HCT116 (cell line): ENCODE measurements at regions not wholly inside any gene's neighbourhood (a gene's known extent, or its start where the extent isn't known, plus 50 kb on each side); places are given as distances from the start of the nearest gene placed in this dataset.

Experiments
- ATAC-seq: fragments of 200-7000 bp; cut with Tn5 transposase; 2 replicates; pipeline ENCODE4 v1.9.1; 2020; ENCODE audit warnings: mild to moderate bottlenecking, moderate library complexity
- BruUV-seq: library from RNA; stranded (reverse); fragments of 400-500 nt; replicated peaks from 2 replicates; lab custom pipeline; 2021; lab: Mats Ljungman, UMichigan
- CTCF ChIA-PET: fragments of 300-600 bp; sonication (Branson Sonifier 250); formaldehyde crosslinking; loops from one replicate; lab custom pipeline; 2021; ENCODE audit warnings: antibody characterized with exemption; lab: Charles Lee
- POLR2A ChIA-PET: fragments of 300-600, 350-600 bp; sonication (Branson Sonifier 250); formaldehyde crosslinking; loops from one replicate; lab custom pipeline; 2021; ENCODE audit warnings: antibody characterized with exemption; lab: Charles Lee
- RAD21 ChIA-PET, 2 experiments: fragments of 300-600 bp; sonication (Branson Sonifier 250); formaldehyde crosslinking; loops; one replicate each; lab custom pipeline; 2023; ENCODE audit warnings: low total read pairs in 2 of 2; ENCODE audit not compliant: uncharacterized antibody in 2 of 2, unreplicated experiment in 2 of 2, low non-redundant PET in 1 of 2; lab: Charles Lee
- DNase-seq: peaks from one replicate; pipeline ENCODE4 v3.0.0-alpha.2; 2010; ENCODE audit warnings: low read depth, low spot score
- H2AFZ ChIP-seq: fragments of 200-600 bp; shearing (Covaris generic), sonication (generic); 2 replicates; pipeline ENCODE4 v1.6.1; 2017; ENCODE audit warnings: low read depth, mixed run types, mixed read lengths, antibody characterized with exemption, low read length; ENCODE audit not compliant: poor library complexity, severe bottlenecking
- H3K27ac ChIP-seq: 2 replicates; pipeline ENCODE4 v1.5.1; 2012; ENCODE audit warnings: low read depth, low read length
- H3K27me3 ChIP-seq: fragments of 200-600 bp; sonication (generic); 2 replicates; pipeline ENCODE4 v1.6.1; 2016; ENCODE audit warnings: mixed run types, low read length, mixed read lengths; ENCODE audit not compliant: insufficient read depth
- H3K36me3 ChIP-seq, 2 experiments: fragments of 200-500 bp in 1 of 2; fragments of 200-600 bp in 1 of 2; sonication (Bioruptor generic) in 1 of 2; sonication (generic) in 1 of 2; 2 replicates each; pipeline versions ENCODE4 v1.5.1 to v1.6.1; 2014 to 2016; ENCODE audit warnings: low read length in 2 of 2, inconsistent platforms in 1 of 2, mixed read lengths in 1 of 2, mixed run types in 1 of 2; ENCODE audit not compliant: insufficient read depth in 2 of 2, control insufficient read depth in 1 of 2
- H3K4me1 ChIP-seq, 2 experiments: fragments of 200-600 bp in 1 of 2; sonication (generic) in 1 of 2; 2 replicates each; pipeline versions ENCODE4 v1.5.1 to v1.6.1; 2012 to 2017; ENCODE audit warnings: low read length in 2 of 2, inconsistent platforms in 1 of 2, mild to moderate bottlenecking in 1 of 2, mixed read lengths in 1 of 2, mixed run types in 1 of 2, moderate library complexity in 1 of 2; ENCODE audit not compliant: insufficient read depth in 2 of 2, control insufficient read depth in 1 of 2
- H3K4me2 ChIP-seq: fragments of 200-600 bp; sonication (generic); 2 replicates; pipeline ENCODE4 v1.6.1; 2017; ENCODE audit warnings: mixed run types, low read length, mixed read lengths
- H3K4me3 ChIP-seq, 2 experiments: fragments of 200-600 bp in 1 of 2; sonication (generic) in 1 of 2; replicated peaks in 1 of 2; 2 replicates each; pipeline ENCODE4 v1.5.1; 2011 to 2016; ENCODE audit warnings: low read length in 2 of 2, control low read depth in 1 of 2, low read depth in 1 of 2, mild to moderate bottlenecking in 1 of 2, mixed read lengths in 1 of 2, mixed run types in 1 of 2
- H3K79me2 ChIP-seq: fragments of 200-600 bp; sonication (generic); 2 replicates; pipeline ENCODE4 v1.6.1; 2017; ENCODE audit warnings: mild to moderate bottlenecking, mixed run types, low read length, moderate library complexity, mixed read lengths; ENCODE audit not compliant: insufficient read depth
- H3K9ac ChIP-seq: fragments of 200-600 bp; sonication (generic); 2 replicates; pipeline ENCODE4 v1.6.1; 2016; ENCODE audit warnings: low read length, mixed read lengths
- H3K9me2 ChIP-seq: fragments of 200-600 bp; sonication (generic), shearing (Covaris generic); 2 replicates; pipeline ENCODE4 v1.6.1; 2017; ENCODE audit warnings: mixed run types, mild to moderate bottlenecking, moderate library complexity; ENCODE audit not compliant: insufficient read depth
- H3K9me3 ChIP-seq, 2 experiments: fragments of 200-500 bp in 1 of 2; fragments of 200-600 bp in 1 of 2; sonication (Bioruptor generic) in 1 of 2; sonication (generic) in 1 of 2; 2 replicates each; pipeline ENCODE4 v1.6.1; 2014 to 2017; ENCODE audit warnings: low read length in 2 of 2, mixed read lengths in 2 of 2, inconsistent platforms in 1 of 2, low read depth in 1 of 2, mild to moderate bottlenecking in 1 of 2, mixed run types in 1 of 2, moderate library complexity in 1 of 2; ENCODE audit not compliant: control insufficient read depth in 1 of 2, insufficient read depth in 1 of 2
- H4K20me1 ChIP-seq: fragments of 200-600 bp; sonication (generic), shearing (Covaris generic); 2 replicates; pipeline ENCODE4 v1.6.1; 2017; ENCODE audit warnings: mixed run types, mild to moderate bottlenecking, moderate library complexity; ENCODE audit not compliant: insufficient read depth
- CTCF ChIP-seq, 3 experiments: fragments of 200-600 bp in 1 of 3; sonication (generic) in 1 of 3; IDR thresholded peaks in 2 of 3; conservative IDR thresholded peaks in 1 of 3; 2 replicates each; pipeline ENCODE4 v1.5.1; 2012 to 2017; ENCODE audit warnings: low read depth in 2 of 3, low read length in 2 of 3, antibody characterized with exemption in 1 of 3, borderline replicate concordance in 1 of 3, control low read depth in 1 of 3, mild to moderate bottlenecking in 1 of 3, mixed read lengths in 1 of 3, mixed run types in 1 of 3, moderate library complexity in 1 of 3; ENCODE audit not compliant: insufficient read depth in 1 of 3
- REST ChIP-seq: IDR thresholded peaks from 2 replicates; pipeline ENCODE4 v1.6.1; 2012; ENCODE audit warnings: low read depth
- SIN3A ChIP-seq: IDR thresholded peaks from 2 replicates; pipeline ENCODE4 v1.6.1; 2012; ENCODE audit warnings: low read depth
- TCF7L2 ChIP-seq: IDR thresholded peaks from 2 replicates; pipeline ENCODE4 v1.7.0; 2011; ENCODE audit warnings: borderline replicate concordance, inconsistent platforms; ENCODE audit not compliant: insufficient read depth, insufficient read length; ENCODE audit errors: extremely low read depth
- intact Hi-C: fragments of 100-400 bp; cut with micrococcal nuclease; formaldehyde crosslinking; loops from 2 replicates; pipeline ENCODE4 v1.10.0; 2022

- no peaks in the 10 kb centered on the region for H3K79me2 ChIP-seq
- peaks cover 15% of the 10 kb centered on the region for H3K27me3 ChIP-seq
- RAD21 ChIA-PET, result no interaction called here
- CTCF ChIA-PET, result no interaction called here
- no peak overlapping the region for H3K9ac ChIP-seq
- no peaks in the 10 kb centered on the region for H3K36me3 ChIP-seq
- H3K4me2 ChIP-seq, result no peak overlapping the region
- intact Hi-C loops, result no loop called here
- no TSS peak for BruUV-seq
- no peak for DNase-seq
- H3K27ac ChIP-seq, result no peak overlapping the region
- POLR2A ChIA-PET, result no interaction called here
- TF ChIP-seq SIN3A, result no peak
- no peaks in the 10 kb centered on the region for H4K20me1 ChIP-seq
- no peaks in the 10 kb centered on the region for H3K9me3 ChIP-seq
- ATAC-seq, result no peak
- no peaks in the 10 kb centered on the region for H3K4me1 ChIP-seq
- no peak overlapping the region for H2AFZ ChIP-seq
- H3K4me3 ChIP-seq, result no peak overlapping the region
- H3K9me2 ChIP-seq, result no peaks in the 10 kb centered on the region
Measured at GRCh38 chr4:82235346-82235745, 138.4 kb downstream of the HNRNPD start.

- ATAC-seq, result no peak
Measured at GRCh38 chr4:82232891-82233290, 140.9 kb downstream of the HNRNPD start.

More at GRCh38 chr4:82232891-82233290, 140.9 kb downstream of the HNRNPD start:
- no peak overlapping the region for H3K4me2 ChIP-seq
- H3K4me3 ChIP-seq, result no peak overlapping the region
- H3K27me3 ChIP-seq, result peaks cover 30% of the 10 kb centered on the region
- no peak overlapping the region for H2AFZ ChIP-seq
- H3K36me3 ChIP-seq, result no peaks in the 10 kb centered on the region
- intact Hi-C loops, result no loop called here
- H3K79me2 ChIP-seq, result no peaks in the 10 kb centered on the region
- H4K20me1 ChIP-seq, result no peaks in the 10 kb centered on the region
- no peak for DNase-seq
- no peaks in the 10 kb centered on the region for H3K9me3 ChIP-seq
- no peaks in the 10 kb centered on the region for H3K4me1 ChIP-seq
- TF ChIP-seq REST (no peak), TCF7L2 (no peak), CTCF (IDR thresholded peaks at IDR 0.05 in 2 of 3, conservative IDR thresholded peaks at IDR 0.05 in 1 of 3; ENCODE audit: borderline replicate concordance in 1 of 3, insufficient read depth in 1 of 3, low read depth in 2 of 3, low read length in 2 of 3) (no peak)
- RAD21 ChIA-PET, result no interaction called here
- H3K27ac ChIP-seq, result no peak overlapping the region
- POLR2A ChIA-PET, result no interaction called here
- no peak overlapping the region for H3K9ac ChIP-seq
- BruUV-seq, result no TSS peak
- H3K9me2 ChIP-seq, result no peaks in the 10 kb centered on the region
- CTCF ChIA-PET, result no interaction called here
